ENCODE measurements at regions not wholly inside any gene's neighbourhood (a gene's known extent, or its start where the extent isn't known, plus 50 kb on each side); places are given as distances from the start of the nearest gene placed in this dataset.

DNA sequence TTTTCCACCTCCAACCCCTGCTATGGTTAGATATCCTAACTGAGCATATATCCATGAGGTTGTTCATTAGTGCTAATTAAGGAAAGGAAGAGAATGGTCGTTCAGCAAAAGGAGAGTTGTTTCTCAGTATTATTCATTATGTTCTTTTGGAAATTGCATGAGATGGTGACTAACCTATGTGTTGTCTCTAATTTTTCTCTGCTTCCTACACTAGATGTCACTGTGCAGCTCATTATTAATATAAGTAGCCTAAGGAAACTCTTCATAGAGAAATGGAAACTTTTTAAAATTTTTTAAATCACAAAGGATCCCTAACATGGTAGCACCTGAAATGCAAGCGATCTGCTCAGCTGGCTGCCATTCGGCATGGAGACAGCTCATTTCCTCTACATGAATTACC, 67.7 kb upstream of the FAM9A start:
- DNase-seq (ENCODE audit: low read depth): no peak

DNA sequence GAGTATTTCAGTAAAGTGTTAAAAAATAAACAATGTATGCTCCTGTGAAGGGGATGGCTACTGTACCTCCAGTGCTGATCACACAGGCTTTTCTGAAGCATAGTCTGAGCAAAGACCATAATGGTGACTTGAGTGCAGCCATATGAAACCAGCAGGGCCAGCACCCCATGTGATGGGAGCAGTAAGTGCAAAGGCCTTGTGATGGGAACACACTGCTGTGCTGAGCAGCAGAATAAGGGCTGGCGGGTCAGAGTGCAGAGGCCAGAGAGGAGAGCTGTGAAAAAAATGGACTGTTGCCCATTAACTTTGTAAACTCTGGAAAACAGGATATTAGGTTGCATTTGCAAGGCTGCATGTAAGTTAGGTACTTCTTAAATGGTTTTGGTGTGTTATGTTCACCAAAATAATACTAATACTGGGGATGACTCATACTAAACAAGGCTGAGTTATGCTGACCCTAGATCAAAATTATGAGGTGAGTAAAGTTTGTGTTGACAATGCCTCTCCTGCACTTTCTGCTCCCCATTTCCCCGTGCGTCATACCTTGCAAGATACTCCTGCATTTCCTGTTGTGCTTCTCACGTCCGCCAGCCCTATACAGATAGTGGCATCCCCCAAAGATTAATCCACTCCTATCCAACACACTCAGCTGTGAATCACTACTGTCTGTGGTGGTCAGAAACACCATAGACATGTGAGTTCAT, 67.0 kb upstream of the FAM9A start:
- DNase-seq (ENCODE audit: low read depth): no peak

DNA sequence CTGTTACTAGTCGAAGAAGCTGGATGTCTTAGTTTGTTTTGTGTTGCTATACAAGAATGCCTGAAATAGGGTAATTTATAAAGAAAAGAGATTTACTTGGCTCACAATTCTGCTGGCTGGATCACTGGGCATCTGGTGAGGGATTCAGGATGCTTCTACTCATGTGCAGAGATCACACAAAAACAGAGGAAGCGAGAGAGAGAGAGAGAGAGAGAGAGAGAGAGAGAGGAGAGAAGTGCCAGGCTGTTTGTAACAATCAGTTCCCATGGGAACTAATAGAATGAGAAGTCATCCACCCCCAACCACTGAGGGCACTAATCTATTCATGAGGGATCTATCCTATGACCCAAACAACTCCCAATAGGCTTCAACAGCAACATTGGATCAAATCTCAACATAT, 66.2 kb upstream of the FAM9A start:
- no peak for DNase-seq (ENCODE audit: low read depth)

DNA sequence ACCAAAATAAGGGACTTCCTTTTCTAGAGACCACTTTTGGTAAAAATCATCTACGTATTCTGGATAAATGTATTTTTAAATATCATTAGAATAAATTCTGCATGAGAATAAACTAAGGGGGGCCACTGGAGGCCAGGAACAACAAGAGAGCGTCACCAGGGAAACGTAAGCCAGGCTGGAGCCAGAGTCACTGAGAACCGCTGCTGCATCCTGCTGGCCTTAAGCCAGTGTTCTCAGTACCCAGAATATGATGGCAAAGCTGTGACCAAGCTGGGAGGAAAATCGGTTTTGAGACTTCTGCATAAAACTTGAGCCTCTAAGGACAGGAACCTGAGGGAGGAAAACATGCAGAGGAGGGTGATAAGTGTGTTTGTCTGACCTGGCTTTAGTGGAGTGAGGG, 63.0 kb upstream of the FAM9A start:
- no peak for DNase-seq (ENCODE audit: low read depth)

DNA sequence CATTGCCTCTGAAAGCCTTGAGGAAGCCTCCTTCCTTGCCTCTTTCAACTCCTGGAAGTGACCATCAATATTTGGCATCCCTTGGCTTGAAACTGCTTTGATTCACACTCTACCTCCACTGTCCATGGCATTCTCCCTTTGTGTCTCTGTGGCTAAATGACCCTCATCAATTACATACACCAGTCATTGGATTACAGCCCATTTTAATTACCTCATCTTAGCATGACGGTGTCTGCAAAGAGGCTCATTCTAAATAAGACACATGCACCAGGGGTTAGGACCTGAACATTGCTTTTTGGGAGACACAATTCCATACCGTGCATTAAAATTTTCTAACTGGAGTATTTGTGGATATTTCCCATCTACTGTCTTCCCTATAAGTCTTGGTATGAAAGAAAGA, 60.7 kb upstream of the FAM9A start:
- no peak for DNase-seq (ENCODE audit: low read depth)

DNA sequence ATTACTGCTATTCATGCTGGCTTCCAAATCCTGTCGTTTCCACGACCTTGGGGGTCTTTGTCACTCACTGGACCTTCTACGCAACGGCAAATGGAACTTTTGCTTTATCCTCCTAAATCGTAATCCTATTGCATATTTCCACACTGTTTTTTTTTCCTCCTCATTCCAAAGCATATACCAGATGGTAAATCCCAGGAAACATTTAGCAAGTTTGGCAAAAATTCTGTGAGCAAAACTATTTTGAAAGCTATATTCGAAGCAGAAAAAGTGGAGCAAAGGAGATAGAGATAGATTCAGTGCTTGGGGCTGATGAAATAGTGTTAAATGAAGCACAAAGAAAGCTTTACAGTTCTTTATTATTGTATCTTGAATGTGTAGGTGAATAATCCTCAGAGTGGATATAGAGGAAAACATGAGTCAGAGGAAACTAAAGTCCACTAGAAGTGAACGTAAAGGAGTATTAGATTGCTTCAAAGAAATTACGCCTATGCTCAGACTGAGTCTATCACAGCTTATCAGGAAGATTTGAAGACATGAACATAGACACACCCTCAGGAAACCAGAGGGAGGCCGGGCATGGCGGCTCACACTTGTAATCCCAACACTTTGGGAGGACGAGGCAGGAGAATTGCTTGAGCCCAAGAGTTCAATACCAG, 50.2 kb upstream of the FAM9A start:
- no peak for DNase-seq (ENCODE audit: low read depth)
